ENCODE measurements at regions not wholly inside any gene's neighbourhood (a gene's known extent, or its start where the extent isn't known, plus 50 kb on each side); places are given as distances from the start of the nearest gene placed in this dataset.

DNA sequence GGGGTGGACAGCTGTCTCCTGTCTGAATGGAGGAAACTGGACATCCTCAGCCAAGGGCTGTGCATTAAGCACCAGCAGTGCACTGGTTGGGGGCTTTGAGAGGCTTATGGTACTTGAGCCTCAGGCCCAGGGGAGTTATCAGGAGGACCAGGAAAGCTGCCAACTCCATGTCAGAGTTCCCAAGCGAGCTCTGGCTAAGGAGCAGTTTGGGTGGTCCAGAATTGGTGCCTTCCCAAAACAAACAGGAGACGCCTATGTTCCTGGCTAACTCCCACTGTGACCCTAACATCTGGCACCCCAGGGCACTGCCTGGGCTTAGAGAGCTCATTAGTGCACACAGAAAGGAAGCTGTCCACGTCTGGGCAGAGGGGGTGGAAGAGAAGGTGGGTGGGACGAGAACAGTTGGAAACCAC is 408.6 kb upstream of the NPVF start:
- DNase-seq (ENCODE audit: low read depth in 2 of 2): peak in 1 of 2 donors; percentile 41
- H3K27me3 ChIP-seq (ENCODE audit: control insufficient read depth, insufficient read depth, low read length): no peaks in the 10 kb centered on the region
- no peak overlapping the region for H3K4me2 ChIP-seq (ENCODE audit: extremely low read depth, insufficient read depth, low read length)
- H4K20me1 ChIP-seq (ENCODE audit: control insufficient read depth, extremely low read depth, insufficient read depth, low read length): no peaks in the 10 kb centered on the region
- no peak overlapping the region for H2AFZ ChIP-seq (ENCODE audit: low read length)
- no peak for TF ChIP-seq EZH2 (IDR thresholded peaks at IDR 0.05; ENCODE audit: low read length, missing control alignments)
- TF ChIP-seq, protein P1, sequence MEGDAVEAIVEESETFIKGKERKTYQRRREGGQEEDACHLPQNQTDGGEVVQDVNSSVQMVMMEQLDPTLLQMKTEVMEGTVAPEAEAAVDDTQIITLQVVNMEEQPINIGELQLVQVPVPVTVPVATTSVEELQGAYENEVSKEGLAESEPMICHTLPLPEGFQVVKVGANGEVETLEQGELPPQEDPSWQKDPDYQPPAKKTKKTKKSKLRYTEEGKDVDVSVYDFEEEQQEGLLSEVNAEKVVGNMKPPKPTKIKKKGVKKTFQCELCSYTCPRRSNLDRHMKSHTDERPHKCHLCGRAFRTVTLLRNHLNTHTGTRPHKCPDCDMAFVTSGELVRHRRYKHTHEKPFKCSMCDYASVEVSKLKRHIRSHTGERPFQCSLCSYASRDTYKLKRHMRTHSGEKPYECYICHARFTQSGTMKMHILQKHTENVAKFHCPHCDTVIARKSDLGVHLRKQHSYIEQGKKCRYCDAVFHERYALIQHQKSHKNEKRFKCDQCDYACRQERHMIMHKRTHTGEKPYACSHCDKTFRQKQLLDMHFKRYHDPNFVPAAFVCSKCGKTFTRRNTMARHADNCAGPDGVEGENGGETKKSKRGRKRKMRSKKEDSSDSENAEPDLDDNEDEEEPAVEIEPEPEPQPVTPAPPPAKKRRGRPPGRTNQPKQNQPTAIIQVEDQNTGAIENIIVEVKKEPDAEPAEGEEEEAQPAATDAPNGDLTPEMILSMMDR (conservative IDR thresholded peaks at IDR 0.05 in 1 of 2, IDR thresholded peaks at IDR 0.05 in 1 of 2; ENCODE audit: low read depth in 1 of 2, low read length in 2 of 2): no peak
- H3K4me1 ChIP-seq (ENCODE audit: control insufficient read depth, extremely low read depth, insufficient read depth, low read length): no peaks in the 10 kb centered on the region
- no peak overlapping the region for H3K9ac ChIP-seq (ENCODE audit: insufficient read depth, low read length)
- no peaks in the 10 kb centered on the region for H3K36me3 ChIP-seq (ENCODE audit: control insufficient read depth, insufficient read depth, low read length)
- no peak overlapping the region for H3K27ac ChIP-seq (ENCODE audit: insufficient read depth, low read length)
- H3K79me2 ChIP-seq (ENCODE audit: control insufficient read depth, insufficient read depth, low read length): no peaks in the 10 kb centered on the region
- H3K9me3 ChIP-seq (ENCODE audit: control insufficient read depth, insufficient read depth, low read depth, low read length): no peaks in the 10 kb centered on the region
- H3K4me3 ChIP-seq (replicated peaks in 1 of 4; ENCODE audit: control extremely low read depth in 1 of 4, insufficient read depth in 1 of 4, low read depth in 3 of 4, low read length in 4 of 4): no peak overlapping the region

DNA sequence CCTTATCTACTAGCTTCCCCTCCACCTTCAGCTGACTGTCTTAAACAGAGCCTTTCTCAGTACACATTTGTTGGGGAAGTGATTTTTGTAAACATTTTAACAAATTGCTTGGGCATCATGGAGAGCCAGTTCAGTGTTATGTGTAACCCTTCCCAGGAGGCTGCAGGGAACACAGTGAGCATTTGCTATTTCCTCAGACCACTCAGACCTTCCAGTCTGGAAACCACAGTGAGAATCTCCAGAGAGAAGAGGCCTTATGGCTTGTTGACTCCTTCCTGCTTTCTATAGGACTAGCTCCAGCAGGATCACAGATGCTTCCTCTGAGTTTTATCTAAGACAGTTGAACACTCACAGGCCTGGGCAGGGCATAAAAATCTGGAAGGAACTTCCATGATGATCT is 409.8 kb upstream of the NPVF start:
- no peaks in the 10 kb centered on the region for H3K9me3 ChIP-seq (ENCODE audit: control insufficient read depth, insufficient read depth, low read depth, low read length)
- H3K27ac ChIP-seq (ENCODE audit: insufficient read depth, low read length): no peak overlapping the region
- H4K20me1 ChIP-seq (ENCODE audit: control insufficient read depth, extremely low read depth, insufficient read depth, low read length): no peaks in the 10 kb centered on the region
- H3K79me2 ChIP-seq (ENCODE audit: control insufficient read depth, insufficient read depth, low read length): no peaks in the 10 kb centered on the region
- no peak overlapping the region for H3K9ac ChIP-seq (ENCODE audit: insufficient read depth, low read length)
- no peaks in the 10 kb centered on the region for H3K36me3 ChIP-seq (ENCODE audit: control insufficient read depth, insufficient read depth, low read length)
- no peak overlapping the region for H3K4me2 ChIP-seq (ENCODE audit: extremely low read depth, insufficient read depth, low read length)
- no peak overlapping the region for H2AFZ ChIP-seq (ENCODE audit: low read length)
- no peak for DNase-seq (ENCODE audit: low read depth in 2 of 2)
- no peak overlapping the region for H3K4me3 ChIP-seq (replicated peaks in 1 of 4; ENCODE audit: control extremely low read depth in 1 of 4, insufficient read depth in 1 of 4, low read depth in 3 of 4, low read length in 4 of 4)
- H3K4me1 ChIP-seq (ENCODE audit: control insufficient read depth, extremely low read depth, insufficient read depth, low read length): no peaks in the 10 kb centered on the region
- TF ChIP-seq EZH2 (IDR thresholded peaks at IDR 0.05; ENCODE audit: low read length, missing control alignments): no peak
- TF ChIP-seq, protein P1 (conservative IDR thresholded peaks at IDR 0.05 in 1 of 2, IDR thresholded peaks at IDR 0.05 in 1 of 2; ENCODE audit: low read depth in 1 of 2, low read length in 2 of 2): no peak
- no peaks in the 10 kb centered on the region for H3K27me3 ChIP-seq (ENCODE audit: control insufficient read depth, insufficient read depth, low read length)

DNA sequence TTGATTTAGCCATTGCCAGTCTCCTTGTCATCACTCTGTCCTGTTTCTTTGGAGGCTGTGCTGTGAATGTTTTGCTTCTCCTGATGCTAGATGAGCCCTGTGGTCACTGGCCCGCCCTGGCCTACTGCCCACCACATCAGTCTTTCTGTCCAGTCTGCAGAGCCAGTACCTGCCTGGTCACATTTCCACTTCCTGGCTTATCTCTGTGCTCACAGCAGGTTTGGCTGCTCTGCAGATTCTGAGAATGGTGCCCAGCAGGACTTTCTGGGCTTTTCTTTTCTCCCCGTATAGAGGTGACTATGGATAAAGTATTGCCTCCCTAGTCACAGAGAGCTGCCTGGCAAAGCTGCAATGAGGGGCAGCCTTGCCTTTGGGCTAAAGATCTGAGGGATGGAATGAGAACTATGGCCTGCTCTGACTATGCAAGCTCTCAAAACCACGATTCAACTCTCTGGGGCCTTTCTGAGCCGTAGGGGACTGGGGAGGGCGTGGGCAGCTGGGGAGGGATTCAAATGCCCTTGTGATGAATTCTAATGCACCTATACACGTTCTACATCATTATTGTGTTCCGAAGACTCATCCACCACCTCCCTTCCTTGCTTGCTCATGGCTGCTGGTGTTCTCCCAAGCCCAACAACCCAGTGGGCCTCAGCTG is 410.4 kb upstream of the NPVF start:
- H3K4me1 ChIP-seq (ENCODE audit: control insufficient read depth, extremely low read depth, insufficient read depth, low read length): no peaks in the 10 kb centered on the region
- H3K27me3 ChIP-seq (ENCODE audit: control insufficient read depth, insufficient read depth, low read length): no peaks in the 10 kb centered on the region
- H3K9me3 ChIP-seq (ENCODE audit: control insufficient read depth, insufficient read depth, low read depth, low read length): no peaks in the 10 kb centered on the region
- H3K79me2 ChIP-seq (ENCODE audit: control insufficient read depth, insufficient read depth, low read length): no peaks in the 10 kb centered on the region
- no peak overlapping the region for H3K9ac ChIP-seq (ENCODE audit: insufficient read depth, low read length)
- H3K36me3 ChIP-seq (ENCODE audit: control insufficient read depth, insufficient read depth, low read length): no peaks in the 10 kb centered on the region
- H3K27ac ChIP-seq (ENCODE audit: insufficient read depth, low read length): no peak overlapping the region
- TF ChIP-seq, protein P1 (conservative IDR thresholded peaks at IDR 0.05 in 1 of 2, IDR thresholded peaks at IDR 0.05 in 1 of 2; ENCODE audit: low read depth in 1 of 2, low read length in 2 of 2): no peak
- no peak for TF ChIP-seq EZH2 (IDR thresholded peaks at IDR 0.05; ENCODE audit: low read length, missing control alignments)
- H2AFZ ChIP-seq (ENCODE audit: low read length): no peak overlapping the region
- no peak for DNase-seq (ENCODE audit: low read depth in 2 of 2)
- no peak overlapping the region for H3K4me3 ChIP-seq (replicated peaks in 1 of 4; ENCODE audit: control extremely low read depth in 1 of 4, insufficient read depth in 1 of 4, low read depth in 3 of 4, low read length in 4 of 4)
- no peaks in the 10 kb centered on the region for H4K20me1 ChIP-seq (ENCODE audit: control insufficient read depth, extremely low read depth, insufficient read depth, low read length)
- no peak overlapping the region for H3K4me2 ChIP-seq (ENCODE audit: extremely low read depth, insufficient read depth, low read length)
